Astrocyte of the spinal cord (primary cell): ENCODE measurements at regions not wholly inside any gene's neighbourhood (a gene's known extent, or its start where the extent isn't known, plus 50 kb on each side); places are given as distances from the start of the nearest gene placed in this dataset.
"Not testable (repeated sequence)": the region's sequence is repeated elsewhere in the genome, so short reads cannot be mapped to it uniquely, and the experiment has no call there.

Experiments
- DNase-seq: peaks from one replicate; pipeline ENCODE4 v3.0.0; 2011; ENCODE audit warnings: low read depth, low spot score
- H3K4me3 ChIP-seq: 2 replicates; pipeline ENCODE4 v1.5.1; 2011; ENCODE audit warnings: low read depth, mild to moderate bottlenecking, low read length, moderate library complexity
- CTCF ChIP-seq: IDR thresholded peaks from 2 replicates; pipeline ENCODE4 v1.5.1; 2012; ENCODE audit warnings: low read depth, mild to moderate bottlenecking, low read length, inconsistent platforms
- in situ Hi-C: cut with HindIII; loops from 2 replicates; pipeline ENCODE4 v1.10.0; 2017; ENCODE audit warnings: low sequenced_read_pairs

- DNase-seq = no peak
- in situ Hi-C loops = no loop called here
- no peak overlapping the region for H3K4me3 ChIP-seq
- no peak for TF ChIP-seq CTCF
Measured at GRCh38 chr17:36845916-36846315, 91.4 kb upstream of the LHX1 start.

- in situ Hi-C loops = no loop called here
- no peak for DNase-seq
- no peak overlapping the region for H3K4me3 ChIP-seq
- TF ChIP-seq CTCF = no peak
Measured at GRCh38 chr17:36846410-36847292, 90.6 kb upstream of the LHX1 start.

DNA sequence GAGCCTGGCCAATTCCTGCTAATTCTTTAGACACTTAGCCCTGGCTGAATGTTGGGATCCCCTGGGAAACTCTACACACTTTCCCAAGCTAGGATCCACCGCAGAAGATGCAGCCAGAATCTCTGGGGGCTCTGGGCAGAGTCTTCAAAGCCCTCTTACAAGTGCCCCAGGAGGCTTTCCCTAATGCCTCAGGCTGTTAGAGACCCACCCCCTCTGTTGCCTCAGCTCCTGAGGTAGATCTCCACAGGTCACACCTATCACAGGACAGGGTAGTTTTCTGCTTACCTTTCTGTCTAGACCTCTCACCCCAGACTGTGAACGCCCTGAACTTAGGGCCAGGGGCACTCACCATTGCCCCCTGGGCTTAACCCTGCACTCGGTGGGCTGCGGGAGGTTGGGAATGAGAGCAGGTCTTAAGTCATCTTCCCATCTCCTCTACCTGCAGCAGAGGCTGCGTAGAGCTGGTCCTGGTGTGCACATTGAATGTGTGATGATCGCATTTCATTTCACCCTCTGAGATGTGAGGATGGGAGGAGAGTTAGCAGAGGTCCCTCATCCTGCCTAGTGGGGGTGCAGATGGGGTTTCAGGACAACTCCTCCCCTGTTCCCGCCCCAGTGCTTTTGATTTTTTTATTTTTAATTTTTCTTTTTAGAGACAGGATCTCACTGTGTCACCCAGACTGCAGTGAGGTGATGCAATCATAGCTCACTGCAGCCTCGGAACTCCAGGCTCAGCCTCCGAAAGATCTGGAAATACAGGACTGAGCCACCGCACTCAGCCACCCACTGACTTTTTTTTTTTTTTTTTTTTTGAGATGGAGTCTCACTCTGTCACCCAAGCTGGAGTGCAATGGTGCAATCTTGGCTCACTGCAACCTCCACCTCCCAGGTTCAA, 89.0 kb upstream of the LHX1 start:
- no peak for TF ChIP-seq CTCF
- no peak for DNase-seq
- in situ Hi-C loops = no loop called here
- H3K4me3 ChIP-seq = no peak overlapping the region

- in situ Hi-C loops, DNase-seq, H3K4me3 ChIP-seq: not testable (repeated sequence)
Measured at GRCh38 chr17:36849020-36849419, 88.3 kb upstream of the LHX1 start.

GRCh38 chr17:36849871-36850348, 87.4 kb upstream of the LHX1 start:
- in situ Hi-C loops = no loop called here
- H3K4me3 ChIP-seq = no peak overlapping the region
- peak; percentile 19 for TF ChIP-seq CTCF
- DNase-seq = peak; percentile 44

- peak; percentile 62 for DNase-seq
- TF ChIP-seq CTCF = no peak
Measured at GRCh38 chr17:36850790-36851189, 86.5 kb upstream of the LHX1 start.

More at GRCh38 chr17:36850790-36851189, 86.5 kb upstream of the LHX1 start:
- no peak overlapping the region for H3K4me3 ChIP-seq
- in situ Hi-C loops = no loop called here
